ENCODE measurements at regions not wholly inside any gene's neighbourhood (a gene's known extent, or its start where the extent isn't known, plus 50 kb on each side); places are given as distances from the start of the nearest gene placed in this dataset.

- no peak for DNase-seq (ENCODE audit: low spot score)
Observed at GRCh38 chr2:236715491-236715961, 145.9 kb downstream of the ACKR3 start.

- no peak for DNase-seq (ENCODE audit: low spot score)
Observed at GRCh38 chr2:236717120-236717519, 147.5 kb downstream of the ACKR3 start.

DNA sequence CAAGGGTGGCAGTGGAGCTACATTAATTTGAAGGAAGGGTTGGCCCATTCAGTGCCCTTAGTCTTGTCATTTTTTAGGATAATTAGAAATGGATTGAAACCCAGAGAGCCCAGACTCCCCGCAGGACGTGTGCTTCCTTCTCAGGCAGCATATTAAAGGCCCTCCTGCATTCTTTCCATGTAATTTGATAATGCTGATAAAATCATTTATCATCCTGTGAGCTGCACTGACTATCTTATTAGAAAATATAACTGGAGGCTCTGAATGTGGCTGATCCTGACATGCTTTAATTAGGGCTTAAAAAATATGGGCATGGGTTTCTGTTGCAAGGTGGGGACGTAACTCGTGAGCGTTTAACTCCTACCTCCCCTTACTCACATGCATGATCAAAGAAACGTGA is 148.1 kb downstream of the ACKR3 start:
- DNase-seq (ENCODE audit: low spot score), result no peak

- DNase-seq (ENCODE audit: low spot score), result peak; percentile 74
Observed at GRCh38 chr2:236718207-236718992, 148.8 kb downstream of the ACKR3 start.

DNA sequence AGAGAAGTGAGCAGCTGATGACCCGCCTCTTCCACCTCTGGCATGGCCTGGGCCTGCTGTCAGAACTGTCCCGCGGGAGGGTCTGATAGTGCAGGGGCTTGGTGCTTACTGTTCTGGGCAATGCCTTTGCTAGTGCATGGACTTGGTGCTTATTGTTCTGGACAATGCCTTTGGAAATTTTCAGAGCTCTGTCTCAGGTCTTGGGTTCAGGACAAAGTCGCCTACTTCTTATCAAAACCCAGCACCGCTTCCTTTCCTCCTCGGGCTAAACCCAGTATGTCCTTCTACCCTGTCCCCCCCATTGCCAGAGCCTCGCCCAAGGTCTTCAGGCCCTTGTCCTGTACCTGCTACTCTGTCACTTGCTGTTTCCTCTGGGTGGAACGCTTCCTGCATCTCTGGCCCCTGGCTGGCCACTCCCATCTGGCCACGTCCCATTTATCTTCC is 149.6 kb downstream of the ACKR3 start:
- no peak for DNase-seq (ENCODE audit: low spot score)

DNA sequence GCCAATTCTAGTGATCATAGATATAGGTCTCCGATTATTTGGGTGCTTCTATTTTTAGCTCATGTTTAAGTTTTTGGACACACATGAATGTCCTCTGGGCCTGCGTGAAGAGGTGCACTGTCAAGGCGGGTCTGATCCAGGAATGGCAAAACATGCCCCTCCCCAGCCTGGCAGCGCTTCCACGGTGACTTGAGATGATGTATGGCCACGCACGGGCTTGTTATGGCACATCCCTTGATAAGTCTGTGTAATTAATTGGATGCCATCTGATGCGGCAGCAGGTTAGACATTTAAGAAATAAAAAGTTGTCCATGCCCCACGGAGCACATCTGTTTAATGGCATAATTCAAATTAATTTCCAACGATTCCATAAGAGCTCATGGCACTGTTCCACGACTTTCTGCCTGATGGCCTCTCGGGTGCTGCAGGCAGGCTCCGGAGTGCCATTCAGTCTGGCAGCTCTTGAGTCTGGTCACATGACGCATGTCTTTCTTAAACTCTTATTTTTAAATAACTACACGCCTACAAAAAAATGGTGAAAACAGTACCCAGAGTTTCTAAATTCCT is 151.4 kb downstream of the ACKR3 start:
- DNase-seq (ENCODE audit: low spot score), result no peak

DNA sequence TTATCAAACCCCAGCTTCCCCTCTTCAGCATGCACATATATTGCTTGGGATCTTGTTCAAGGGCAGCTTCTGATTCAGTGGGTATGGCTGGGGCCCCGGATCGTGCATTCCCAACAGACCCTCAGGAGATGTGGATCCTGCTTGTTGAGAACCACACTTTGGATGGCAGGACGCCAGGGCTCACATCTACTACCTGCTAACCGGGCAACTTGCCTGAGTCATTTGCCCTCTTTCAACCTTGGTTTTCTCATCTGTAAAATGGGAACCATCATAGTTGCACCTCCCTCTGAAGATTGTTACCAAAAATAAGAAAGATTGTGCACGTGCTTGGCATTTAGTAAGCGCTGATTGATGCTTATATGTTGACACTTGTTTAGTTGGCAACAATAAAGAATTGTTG is 154.6 kb downstream of the ACKR3 start:
- DNase-seq (ENCODE audit: low spot score), result no peak

GRCh38 chr2:236726701-236727450 is 157.3 kb downstream of the ACKR3 start:
- DNase-seq (ENCODE audit: low spot score), result no peak

GRCh38 chr2:236728916-236729670 is 159.5 kb downstream of the ACKR3 start:
- no peak for DNase-seq (ENCODE audit: low spot score)

DNA sequence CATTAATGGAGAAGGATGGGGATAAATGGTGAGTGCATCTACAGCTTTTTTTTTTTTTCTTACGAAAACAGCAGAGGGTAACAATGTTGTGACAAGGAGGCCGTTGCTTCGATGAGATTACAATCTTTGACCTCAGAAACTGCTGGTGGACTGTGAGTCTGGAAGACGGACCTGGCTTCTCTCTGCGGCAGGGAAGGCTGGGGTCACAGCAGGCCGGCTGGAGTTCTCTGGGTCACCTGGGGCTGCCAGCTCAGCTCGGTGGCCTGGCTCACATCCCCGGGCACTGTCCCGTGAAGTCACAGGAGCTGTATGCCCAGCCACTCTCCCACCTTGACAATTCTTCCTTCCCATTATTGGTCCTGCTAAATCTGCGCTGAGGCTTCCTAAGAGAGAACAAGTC is 160.8 kb downstream of the ACKR3 start:
- DNase-seq (ENCODE audit: low spot score), result no peak

GRCh38 chr2:236731767-236732580 is 162.3 kb downstream of the ACKR3 start:
- DNase-seq (ENCODE audit: low spot score), result peak; percentile 51

GRCh38 chr2:236733156-236733555 is 163.5 kb downstream of the ACKR3 start:
- DNase-seq (ENCODE audit: low spot score), result no peak

DNA sequence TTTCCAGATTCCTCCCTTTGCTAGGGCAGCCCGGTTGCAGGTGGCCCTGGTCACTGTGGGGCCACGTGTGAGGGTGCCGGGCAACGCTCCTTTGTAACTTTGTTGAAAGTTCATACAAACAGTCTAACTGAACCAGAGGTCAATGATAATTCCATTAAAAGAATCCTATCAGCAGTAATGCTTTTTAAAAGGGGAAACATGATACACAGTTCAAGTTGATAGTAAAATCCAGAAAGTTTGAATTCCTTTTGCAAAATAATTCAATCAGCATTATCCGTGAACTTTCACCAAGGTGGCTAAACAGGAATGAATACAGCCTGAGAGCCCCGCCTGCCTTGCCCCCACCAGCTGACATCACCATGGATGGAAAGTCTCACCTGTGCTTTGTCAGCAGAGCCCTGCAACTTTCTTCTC is 166.2 kb downstream of the ACKR3 start:
- DNase-seq (ENCODE audit: low spot score), result no peak

DNA sequence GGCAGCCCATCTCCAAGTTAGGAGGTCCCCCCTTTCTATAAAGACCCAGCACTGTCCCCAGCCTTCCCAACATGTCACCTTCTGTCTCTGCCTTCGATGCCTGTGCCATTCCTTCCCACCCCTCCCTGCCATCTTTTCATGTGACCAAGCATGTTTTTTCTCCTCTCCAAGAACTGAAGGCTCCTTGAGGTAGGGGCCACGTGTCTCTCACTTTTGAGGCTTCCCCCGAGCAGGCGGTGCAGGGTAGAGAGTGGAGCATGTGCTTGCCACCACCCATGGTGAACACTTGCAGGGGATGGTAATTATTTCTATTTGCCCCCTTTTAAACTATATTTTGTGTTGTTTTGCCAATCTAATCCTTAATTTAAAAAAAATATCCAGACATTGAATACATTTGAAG is 168.4 kb downstream of the ACKR3 start:
- no peak for DNase-seq (ENCODE audit: low spot score)

DNA sequence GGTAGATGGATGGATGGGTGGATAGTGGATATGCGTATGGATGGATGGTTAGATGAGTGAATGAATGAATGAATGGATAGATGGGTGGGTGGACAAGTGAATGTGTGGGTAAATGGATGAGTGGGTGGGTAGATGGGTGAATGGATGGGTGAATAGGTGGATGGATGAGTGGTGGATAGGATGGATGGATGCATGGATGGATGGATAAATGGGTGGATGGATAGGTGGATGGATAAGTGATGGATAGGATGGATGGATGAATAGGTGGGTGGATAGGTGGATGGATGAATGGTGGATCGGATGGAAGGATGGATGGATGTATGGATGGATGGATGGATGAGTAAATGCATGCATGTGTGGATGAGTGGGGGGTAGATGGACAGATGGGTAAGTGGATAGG is 169.3 kb downstream of the ACKR3 start:
- no peak for DNase-seq (ENCODE audit: low spot score)

- no peak for DNase-seq (ENCODE audit: low spot score)
Observed at GRCh38 chr2:236739663-236740062, 170.0 kb downstream of the ACKR3 start.

- DNase-seq (ENCODE audit: low spot score), result no peak
Observed at GRCh38 chr2:236740506-236740905, 170.9 kb downstream of the ACKR3 start.

DNA sequence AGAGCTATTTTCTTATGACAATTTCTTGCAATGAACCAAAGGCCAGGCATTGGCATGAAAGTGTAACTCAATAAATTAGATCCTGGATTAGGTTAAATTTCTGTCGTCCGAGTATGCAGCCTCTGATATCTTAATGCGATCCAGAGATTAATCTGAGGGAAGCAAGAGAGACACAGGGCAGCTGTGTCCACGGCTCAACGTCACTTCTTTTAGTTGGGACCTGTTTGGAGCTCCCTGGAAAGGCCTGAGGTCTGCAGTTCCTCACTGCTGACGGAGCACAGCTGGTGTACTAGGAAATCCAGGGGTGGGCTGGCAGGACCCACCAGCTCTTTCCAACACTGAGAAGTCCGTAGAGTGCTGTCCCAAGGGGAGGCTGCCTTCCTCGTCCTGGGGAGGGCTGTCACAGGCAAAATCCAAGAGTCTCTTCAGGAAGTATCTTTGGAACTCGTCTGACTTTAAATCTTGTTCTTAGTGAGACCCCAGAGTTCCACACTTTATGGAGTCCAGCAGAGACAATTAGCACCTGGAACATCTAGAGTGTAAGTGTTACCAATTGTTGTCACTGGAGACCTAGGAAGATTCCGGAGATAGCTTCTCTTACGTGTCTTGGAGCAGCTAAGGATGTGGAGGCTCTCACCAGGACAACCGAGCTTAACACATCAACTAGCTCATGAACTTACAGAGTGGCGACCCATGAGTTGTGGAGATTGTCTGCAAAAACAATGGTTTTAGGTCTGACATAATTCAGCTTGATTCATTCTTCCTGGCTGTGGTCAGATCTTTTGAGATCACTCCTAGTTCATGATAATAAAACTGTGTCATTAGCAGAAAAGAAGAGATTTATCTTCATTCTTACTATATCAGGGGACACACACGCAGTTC is 173.7 kb downstream of the ACKR3 start:
- DNase-seq (ENCODE audit: low spot score), result no peak

DNA sequence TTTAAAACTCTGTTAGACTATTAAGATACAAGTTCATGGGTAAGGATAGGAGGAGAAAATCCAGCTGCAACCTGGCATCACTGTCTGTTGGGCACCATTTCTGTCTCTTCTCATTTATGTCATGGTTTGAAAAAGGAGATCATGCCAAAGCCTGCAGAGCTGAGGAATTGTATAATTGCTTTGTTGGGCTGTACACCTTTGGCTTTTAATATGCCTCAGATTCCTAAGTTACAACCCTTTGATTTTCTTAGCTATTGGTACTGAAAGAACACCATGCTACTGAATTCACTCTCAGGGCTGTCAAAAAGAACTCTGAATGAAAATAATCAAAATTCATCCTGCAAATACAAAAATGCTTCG is 174.3 kb downstream of the ACKR3 start:
- DNase-seq (ENCODE audit: low spot score), result no peak

GRCh38 chr2:236744281-236744705 is 174.7 kb downstream of the ACKR3 start:
- peak; percentile 81 for DNase-seq (ENCODE audit: low spot score)
